Mesendoderm (in vitro differentiated cells): ENCODE measurements at regions not wholly inside any gene's neighbourhood (a gene's known extent, or its start where the extent isn't known, plus 50 kb on each side); places are given as distances from the start of the nearest gene placed in this dataset.
A peak's percentile ranks its signal among the peaks of the same experiment; 100 is the strongest.

Experiments used
- DNase-seq: peaks from one replicate; pipeline ENCODE4 v3.0.0; 2013
- H2AK5ac ChIP-seq: 2 replicates; pipeline ENCODE4 v1.6.1; 2013; ENCODE audit warnings: low read length, inconsistent platforms
- H2BK120ac ChIP-seq: 2 replicates; pipeline ENCODE4 v1.6.1; 2013; ENCODE audit warnings: low read depth, mild to moderate bottlenecking, low read length, moderate library complexity, mixed read lengths
- H2BK15ac ChIP-seq: replicated peaks from 2 replicates; pipeline ENCODE4 v1.6.1; 2013; ENCODE audit warnings: low read depth, mild to moderate bottlenecking, moderate library complexity
- H2BK5ac ChIP-seq: 2 replicates; pipeline ENCODE4 v1.6.1; 2013; ENCODE audit warnings: low read length, inconsistent platforms
- H3K18ac ChIP-seq: 2 replicates; pipeline ENCODE4 v1.6.1; 2013; ENCODE audit warnings: mild to moderate bottlenecking, low read length, mixed read lengths
- H3K23ac ChIP-seq: one replicate; pipeline ENCODE4 v1.6.1; 2013; ENCODE audit warnings: low read length
- H3K27ac ChIP-seq: 2 replicates; pipeline ENCODE4 v1.5.1; 2013; ENCODE audit warnings: low read depth, mild to moderate bottlenecking, inconsistent platforms, low read length, moderate library complexity
- H3K27me3 ChIP-seq: 2 replicates; pipeline ENCODE4 v1.6.1; 2013; ENCODE audit warnings: low read length, control low read depth, mild to moderate bottlenecking, inconsistent platforms; ENCODE audit not compliant: insufficient read depth, poor library complexity
- H3K36me3 ChIP-seq: 2 replicates; pipeline ENCODE4 v1.6.1; 2013; ENCODE audit warnings: low read length, inconsistent platforms; ENCODE audit not compliant: control insufficient read depth, insufficient read depth
- H3K4ac ChIP-seq: one replicate; pipeline ENCODE4 v1.6.1; 2013; ENCODE audit warnings: low read depth, mild to moderate bottlenecking, low read length, moderate library complexity
- H3K4me1 ChIP-seq: 2 replicates; pipeline ENCODE4 v1.6.1; 2013; ENCODE audit warnings: low read depth, low read length, inconsistent platforms; ENCODE audit not compliant: control insufficient read depth
- H3K4me2 ChIP-seq: 2 replicates; pipeline ENCODE4 v1.6.1; 2013; ENCODE audit warnings: low read length
- H3K4me3 ChIP-seq: 2 replicates; pipeline ENCODE4 v1.5.1; 2013; ENCODE audit warnings: mild to moderate bottlenecking, low read length
- H3K56ac ChIP-seq: one replicate; pipeline ENCODE4 v1.6.1; 2013; ENCODE audit warnings: low read length
- H3K79me1 ChIP-seq: 2 replicates; pipeline ENCODE4 v1.6.1; 2013; ENCODE audit warnings: low read length, inconsistent platforms
- H3K79me2 ChIP-seq: 2 replicates; pipeline ENCODE4 v1.6.1; 2013; ENCODE audit warnings: mild to moderate bottlenecking, low read length; ENCODE audit not compliant: control insufficient read depth, insufficient read depth
- H3K9ac ChIP-seq: 2 replicates; pipeline ENCODE4 v1.6.1; 2013; ENCODE audit warnings: low read length, inconsistent platforms
- H4K5ac ChIP-seq: one replicate; pipeline ENCODE4 v1.6.1; 2013; ENCODE audit warnings: low read length
- H4K8ac ChIP-seq: one replicate; pipeline ENCODE4 v1.6.1; 2013; ENCODE audit warnings: low read depth, mild to moderate bottlenecking, control low read depth, low read length, moderate library complexity
- WGBS: extraction: QIAGEN DNeasy Blood & Tissue Kit; methylation state at CpG from one replicate; pipeline ENCODE4 v1.1.7; 2013; ENCODE audit warnings: low lambda C conversion rate, missing lambda C conversion rate; ENCODE audit not compliant: insufficient coverage; ENCODE audit errors: extremely low coverage; 5-methylcytosine and 5-hydroxymethylcytosine counted together

DNA sequence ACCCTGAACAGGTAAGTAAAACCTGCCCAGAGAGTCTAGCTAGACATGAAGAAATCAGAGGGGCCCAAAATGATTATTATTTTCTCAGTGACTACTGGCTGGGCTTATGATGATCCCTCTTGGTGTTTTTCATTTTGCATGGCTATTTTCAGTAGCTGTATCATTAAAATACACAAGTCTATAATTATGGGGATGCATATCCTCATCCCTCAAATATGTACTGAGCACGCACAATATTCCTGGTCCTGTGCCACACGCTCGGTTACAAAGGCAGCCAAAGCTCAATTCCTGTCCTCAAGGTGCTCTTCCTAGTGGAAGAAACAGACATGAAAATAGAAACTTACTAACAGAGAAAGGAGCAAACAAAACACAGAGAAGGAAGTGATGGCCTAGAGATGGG is 180.0 kb downstream of the DAD1 start:
- H3K27me3 ChIP-seq, result no peaks in the 10 kb centered on the region
- H4K5ac ChIP-seq, result no peak overlapping the region
- H3K4me1 ChIP-seq, result peaks cover 5% of the 10 kb centered on the region
- no peak overlapping the region for H3K56ac ChIP-seq
- H3K36me3 ChIP-seq, result no peaks in the 10 kb centered on the region
- H3K79me1 ChIP-seq, result no peaks in the 10 kb centered on the region
- WGBS, result no CpG with 5 or more reads among the region's 3 CpGs
- H2BK5ac ChIP-seq, result no peak overlapping the region
- H3K23ac ChIP-seq, result no peak overlapping the region
- no peak for DNase-seq
- H3K27ac ChIP-seq, result no peak overlapping the region
- no peak overlapping the region for H2BK15ac ChIP-seq
- no peak overlapping the region for H3K9ac ChIP-seq
- H3K79me2 ChIP-seq, result no peaks in the 10 kb centered on the region
- no peak overlapping the region for H3K4me3 ChIP-seq
- H2BK120ac ChIP-seq, result no peak overlapping the region
- no peak overlapping the region for H2AK5ac ChIP-seq
- H3K4ac ChIP-seq, result no peak overlapping the region
- no peak overlapping the region for H3K4me2 ChIP-seq
- no peak overlapping the region for H3K18ac ChIP-seq
- peak overlapping the region; percentile 76 for H4K8ac ChIP-seq

DNA sequence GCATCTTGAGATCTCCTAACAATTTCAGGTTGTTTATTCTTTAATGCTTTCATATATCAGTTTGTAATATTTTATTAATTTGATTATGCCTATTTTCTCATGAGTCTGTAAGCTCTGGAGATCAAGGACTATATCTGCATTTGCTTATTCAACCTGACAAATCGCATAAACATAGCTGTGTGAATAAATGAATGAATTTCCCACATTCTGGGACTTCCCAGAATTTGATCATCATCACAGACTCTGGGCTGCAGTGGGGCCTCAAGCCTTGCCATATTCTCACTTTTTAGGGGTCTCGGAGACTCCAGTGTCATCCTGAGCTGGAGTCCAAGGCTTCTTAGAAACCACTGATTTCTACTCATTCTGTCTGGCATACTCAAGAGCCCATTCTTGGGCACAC is 180.5 kb downstream of the DAD1 start:
- no peak overlapping the region for H3K56ac ChIP-seq
- H2AK5ac ChIP-seq, result no peak overlapping the region
- no peak overlapping the region for H3K27ac ChIP-seq
- no peak overlapping the region for H3K23ac ChIP-seq
- H2BK5ac ChIP-seq, result no peak overlapping the region
- no peaks in the 10 kb centered on the region for H3K79me1 ChIP-seq
- H3K4ac ChIP-seq, result no peak overlapping the region
- no peaks in the 10 kb centered on the region for H3K36me3 ChIP-seq
- H3K27me3 ChIP-seq, result no peaks in the 10 kb centered on the region
- DNase-seq, result no peak
- no peak overlapping the region for H3K4me3 ChIP-seq
- H3K9ac ChIP-seq, result no peak overlapping the region
- H3K79me2 ChIP-seq, result no peaks in the 10 kb centered on the region
- H4K5ac ChIP-seq, result no peak overlapping the region
- H3K4me2 ChIP-seq, result no peak overlapping the region
- H3K18ac ChIP-seq, result no peak overlapping the region
- no CpG with 5 or more reads among the region's 2 CpGs for WGBS
- no peak overlapping the region for H2BK120ac ChIP-seq
- no peak overlapping the region for H2BK15ac ChIP-seq
- H3K4me1 ChIP-seq, result peaks cover 5% of the 10 kb centered on the region
- peak overlapping the region; percentile 76 for H4K8ac ChIP-seq

GRCh38 chr14:22407033-22407432 is 182.0 kb downstream of the DAD1 start:
- Histone ChIP-seq H3K9ac (no peak overlapping the region), H3K79me1 (no peaks in the 10 kb centered on the region), H2BK15ac (no peak overlapping the region), H3K4me2 (no peak overlapping the region), H3K23ac (no peak overlapping the region), H3K79me2 (no peaks in the 10 kb centered on the region), H2BK5ac (no peak overlapping the region), H4K5ac (no peak overlapping the region), H4K8ac (no peak overlapping the region), H3K4me1 (no peaks in the 10 kb centered on the region), H3K4me3 (no peak overlapping the region), H3K56ac (no peak overlapping the region), H2AK5ac (no peak overlapping the region), H3K18ac (no peak overlapping the region), H2BK120ac (no peak overlapping the region), H3K36me3 (no peaks in the 10 kb centered on the region), H3K27ac (no peak overlapping the region), H3K4ac (no peak overlapping the region), H3K27me3 (no peaks in the 10 kb centered on the region)
- DNase-seq, result no peak
- no CpG with 5 or more reads among the region's 6 CpGs for WGBS

DNA sequence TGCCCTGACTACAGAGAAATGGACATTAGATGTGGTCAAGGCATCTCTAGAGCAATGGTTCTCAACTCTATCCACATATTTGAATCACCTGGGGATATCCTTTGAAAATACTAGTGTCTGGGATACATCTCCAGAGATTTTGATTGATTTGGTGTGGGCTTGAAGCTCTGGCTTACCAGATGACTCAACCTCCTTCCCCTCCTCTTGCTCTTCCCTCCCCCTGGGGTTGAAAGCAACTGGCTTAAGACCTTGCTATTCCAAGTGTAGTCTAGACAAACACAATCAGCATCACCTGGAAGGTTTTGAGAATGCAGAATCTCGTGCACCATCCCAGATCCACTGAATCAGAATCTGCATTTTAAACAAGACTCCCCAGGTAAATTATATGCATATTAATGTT is 183.8 kb downstream of the DAD1 start:
- no peak overlapping the region for H3K4me3 ChIP-seq
- no peaks in the 10 kb centered on the region for H3K79me1 ChIP-seq
- H4K8ac ChIP-seq, result no peak overlapping the region
- no peak overlapping the region for H2AK5ac ChIP-seq
- H3K4me2 ChIP-seq, result no peak overlapping the region
- no peak overlapping the region for H2BK120ac ChIP-seq
- no peaks in the 10 kb centered on the region for H3K79me2 ChIP-seq
- no peaks in the 10 kb centered on the region for H3K36me3 ChIP-seq
- H4K5ac ChIP-seq, result no peak overlapping the region
- DNase-seq, result no peak
- H3K18ac ChIP-seq, result no peak overlapping the region
- no CpG with 5 or more reads among the region's 1 CpG for WGBS
- H3K27me3 ChIP-seq, result no peaks in the 10 kb centered on the region
- H3K23ac ChIP-seq, result no peak overlapping the region
- no peak overlapping the region for H3K27ac ChIP-seq
- H3K56ac ChIP-seq, result no peak overlapping the region
- H3K4ac ChIP-seq, result no peak overlapping the region
- H3K4me1 ChIP-seq, result no peaks in the 10 kb centered on the region
- no peak overlapping the region for H2BK5ac ChIP-seq
- no peak overlapping the region for H2BK15ac ChIP-seq
- H3K9ac ChIP-seq, result no peak overlapping the region

DNA sequence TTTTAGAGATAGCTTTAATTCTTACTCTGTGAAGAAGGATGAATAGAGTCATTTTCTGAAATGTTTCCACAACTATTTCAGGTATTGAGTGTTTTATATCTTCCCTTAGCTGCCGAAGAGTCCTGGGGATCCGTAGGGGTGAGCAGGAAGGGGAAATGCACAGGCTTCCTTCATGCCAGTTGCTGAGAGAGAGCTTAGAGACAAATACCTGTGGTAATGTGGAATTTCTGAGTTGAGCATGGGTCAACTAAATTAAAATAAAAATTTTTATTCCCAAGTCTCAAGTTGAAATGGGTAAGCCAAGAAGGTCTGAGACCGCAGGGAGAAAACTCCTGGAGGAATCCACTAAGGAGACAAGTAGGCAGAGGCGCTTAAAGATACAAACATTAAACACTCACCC is 185.7 kb downstream of the DAD1 start:
- no peak overlapping the region for H2BK120ac ChIP-seq
- no peak for DNase-seq
- H3K27ac ChIP-seq, result no peak overlapping the region

DNA sequence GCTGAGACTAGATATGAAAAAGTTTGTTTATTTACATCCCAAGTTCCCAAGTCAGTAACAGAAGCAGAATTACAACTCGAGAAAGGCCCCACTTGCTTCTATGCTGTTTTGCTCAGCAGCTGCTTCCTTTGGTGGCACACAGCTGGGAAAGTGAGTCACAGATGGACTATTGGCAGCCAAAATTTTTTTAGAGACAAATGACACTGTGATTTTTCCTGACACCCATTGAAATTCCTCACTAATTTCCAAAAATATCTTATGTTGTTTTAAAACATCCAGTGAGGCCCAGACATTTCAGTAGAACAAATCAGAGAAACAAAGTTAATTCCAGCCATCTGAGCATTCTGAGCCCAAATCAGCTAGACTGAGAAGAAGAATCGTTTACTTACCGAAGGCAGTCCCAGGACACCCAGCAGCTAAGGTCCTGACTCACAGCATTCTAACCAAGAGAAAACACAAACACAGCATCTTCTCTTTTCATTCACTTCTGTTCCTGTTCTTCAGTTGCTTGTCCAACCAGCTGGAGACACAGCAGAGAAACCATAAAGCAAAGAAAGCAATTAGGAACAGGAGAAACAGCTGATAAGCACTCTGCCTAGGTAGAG is 188.3 kb downstream of the DAD1 start:
- no peak overlapping the region for H3K56ac ChIP-seq
- no peak overlapping the region for H3K4me3 ChIP-seq
- H2AK5ac ChIP-seq, result no peak overlapping the region
- no peak overlapping the region for H4K8ac ChIP-seq
- no peaks in the 10 kb centered on the region for H3K4me1 ChIP-seq
- H3K18ac ChIP-seq, result no peak overlapping the region
- H3K79me1 ChIP-seq, result no peaks in the 10 kb centered on the region
- H3K36me3 ChIP-seq, result no peaks in the 10 kb centered on the region
- H2BK120ac ChIP-seq, result no peak overlapping the region
- no peaks in the 10 kb centered on the region for H3K27me3 ChIP-seq
- no peak overlapping the region for H3K4ac ChIP-seq
- H2BK5ac ChIP-seq, result no peak overlapping the region
- no peak overlapping the region for H4K5ac ChIP-seq
- H2BK15ac ChIP-seq, result no peak overlapping the region
- H3K27ac ChIP-seq, result no peak overlapping the region
- no peak overlapping the region for H3K23ac ChIP-seq
- H3K9ac ChIP-seq, result no peak overlapping the region
- WGBS, result no CpG with 5 or more reads among the region's 3 CpGs
- no peak for DNase-seq
- H3K79me2 ChIP-seq, result no peaks in the 10 kb centered on the region
- H3K4me2 ChIP-seq, result no peak overlapping the region

More for the DNA sequence above, 185.7 kb downstream of the DAD1 start:
- Histone ChIP-seq H3K79me1 (no peaks in the 10 kb centered on the region), H3K27me3 (no peaks in the 10 kb centered on the region), H2AK5ac (no peak overlapping the region), H4K8ac (no peak overlapping the region), H3K36me3 (no peaks in the 10 kb centered on the region), H3K4me3 (no peak overlapping the region), H3K9ac (no peak overlapping the region), H3K4me1 (no peaks in the 10 kb centered on the region), H3K18ac (no peak overlapping the region), H3K4me2 (no peak overlapping the region), H3K56ac (no peak overlapping the region), H2BK5ac (no peak overlapping the region), H3K23ac (no peak overlapping the region), H2BK15ac (no peak overlapping the region), H3K4ac (no peak overlapping the region), H4K5ac (no peak overlapping the region), H3K79me2 (no peaks in the 10 kb centered on the region)
- no CpG with 5 or more reads among the region's 4 CpGs for WGBS
